SJCRH30 (cell line): ENCODE measurements at regions not wholly inside any gene's neighbourhood (a gene's known extent, or its start where the extent isn't known, plus 50 kb on each side); places are given as distances from the start of the nearest gene placed in this dataset.

ENCODE experiments used
- DNase-seq, 2 experiments: peaks; one replicate each; pipeline ENCODE4 v3.0.0-alpha.2; 2015 to 2020
- H3K27ac ChIP-seq: fragments of 250-450 bp; sonication (Bioruptor Pico); 2 replicates; pipeline ENCODE4 v1.5.1; 2020; ENCODE audit warnings: mild to moderate bottlenecking, moderate library complexity
- H3K27me3 ChIP-seq: fragments of 250-450 bp; sonication (Bioruptor Pico); 2 replicates; pipeline ENCODE4 v1.5.1; 2020; ENCODE audit warnings: mild to moderate bottlenecking, moderate library complexity
- H3K36me3 ChIP-seq: fragments of 250-450 bp; sonication (Bioruptor Pico); 2 replicates; pipeline ENCODE4 v1.5.1; 2020; ENCODE audit warnings: mild to moderate bottlenecking, moderate library complexity
- H3K4me1 ChIP-seq: fragments of 250-450 bp; sonication (Bioruptor Pico); 2 replicates; pipeline ENCODE4 v1.5.1; 2020; ENCODE audit warnings: mild to moderate bottlenecking, moderate library complexity
- H3K4me3 ChIP-seq: fragments of 250-450 bp; sonication (Bioruptor Pico); 2 replicates; pipeline ENCODE4 v1.5.1; 2020; ENCODE audit warnings: mild to moderate bottlenecking, moderate library complexity
- H3K9me3 ChIP-seq: fragments of 250-450 bp; sonication (Bioruptor Pico); replicated peaks from 2 replicates; pipeline ENCODE4 v1.5.1; 2020; ENCODE audit warnings: mild to moderate bottlenecking, moderate library complexity

DNA sequence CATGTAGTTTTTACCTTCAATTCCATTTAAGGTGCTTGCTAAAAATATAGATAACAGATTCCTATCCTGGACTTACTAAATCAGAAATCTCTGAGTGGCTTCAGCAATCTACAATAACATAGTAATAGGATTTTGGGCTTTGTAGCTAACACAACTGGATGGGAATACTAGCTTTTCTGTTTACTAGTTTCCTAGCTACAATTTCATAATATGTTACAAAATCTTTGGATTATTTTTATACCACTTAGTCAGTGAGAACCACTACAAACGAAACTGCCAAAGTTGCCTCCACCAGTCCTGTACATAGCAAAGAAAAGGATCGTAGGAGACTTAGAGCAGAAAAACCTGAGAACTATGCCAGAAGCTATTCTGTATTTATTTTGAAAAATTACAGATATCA, 87.7 kb upstream of the ANO3 start:
- H3K27ac ChIP-seq, result no peak overlapping the region
- H3K9me3 ChIP-seq, result no peaks in the 10 kb centered on the region
- no peaks in the 10 kb centered on the region for H3K27me3 ChIP-seq
- no peaks in the 10 kb centered on the region for H3K36me3 ChIP-seq
- H3K4me3 ChIP-seq, result no peak overlapping the region
- DNase-seq, result no peak
- no peaks in the 10 kb centered on the region for H3K4me1 ChIP-seq

DNA sequence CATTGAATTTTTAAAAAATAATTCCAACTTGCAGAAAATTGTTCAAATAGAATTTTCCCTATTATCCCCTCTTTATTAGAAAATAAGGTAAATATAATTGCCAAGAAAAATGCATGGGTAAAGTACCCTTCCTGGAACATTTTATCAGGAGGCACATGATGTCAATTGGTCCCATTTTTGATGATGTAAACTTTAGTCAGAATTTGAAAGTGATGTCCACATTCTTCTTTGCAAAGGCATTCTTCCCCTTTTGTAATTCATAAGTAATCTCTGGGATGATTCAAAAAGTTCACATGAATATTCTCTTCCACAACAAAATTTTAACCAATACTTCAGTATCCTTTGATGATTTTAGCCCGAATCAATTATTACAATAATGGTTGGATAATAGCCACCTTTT, 86.9 kb upstream of the ANO3 start:
- no peaks in the 10 kb centered on the region for H3K27me3 ChIP-seq
- DNase-seq, result no peak
- H3K9me3 ChIP-seq, result no peaks in the 10 kb centered on the region
- H3K36me3 ChIP-seq, result no peaks in the 10 kb centered on the region
- no peak overlapping the region for H3K27ac ChIP-seq
- H3K4me1 ChIP-seq, result no peaks in the 10 kb centered on the region
- no peak overlapping the region for H3K4me3 ChIP-seq

DNA sequence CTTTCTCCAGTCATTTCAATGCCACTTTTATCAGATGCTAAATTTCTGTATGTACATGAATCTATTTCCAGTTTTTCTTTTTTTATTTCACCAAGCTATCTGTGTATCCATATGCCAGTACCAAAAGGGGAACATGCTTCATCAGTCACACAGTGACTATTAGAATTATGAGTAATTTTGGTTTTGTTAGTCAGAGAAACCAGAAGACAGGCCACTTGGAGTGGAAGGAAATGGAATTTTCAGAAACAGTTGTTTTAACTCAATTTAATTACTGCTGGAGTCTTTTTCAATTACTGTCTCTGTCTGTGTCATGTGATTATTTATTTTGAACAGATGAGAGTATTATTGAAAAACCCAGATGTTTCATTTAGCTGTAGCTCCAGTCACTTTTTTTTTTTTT, 84.6 kb upstream of the ANO3 start:
- 0 out of 2 replicates have a peak, but pooled peaks cover 3% of the 10 kb centered on the region for H3K27me3 ChIP-seq
- DNase-seq, result no peak
- H3K4me3 ChIP-seq, result no peak overlapping the region
- H3K4me1 ChIP-seq, result no peaks in the 10 kb centered on the region
- H3K36me3 ChIP-seq, result no peaks in the 10 kb centered on the region
- H3K9me3 ChIP-seq, result no peaks in the 10 kb centered on the region
- no peak overlapping the region for H3K27ac ChIP-seq

DNA sequence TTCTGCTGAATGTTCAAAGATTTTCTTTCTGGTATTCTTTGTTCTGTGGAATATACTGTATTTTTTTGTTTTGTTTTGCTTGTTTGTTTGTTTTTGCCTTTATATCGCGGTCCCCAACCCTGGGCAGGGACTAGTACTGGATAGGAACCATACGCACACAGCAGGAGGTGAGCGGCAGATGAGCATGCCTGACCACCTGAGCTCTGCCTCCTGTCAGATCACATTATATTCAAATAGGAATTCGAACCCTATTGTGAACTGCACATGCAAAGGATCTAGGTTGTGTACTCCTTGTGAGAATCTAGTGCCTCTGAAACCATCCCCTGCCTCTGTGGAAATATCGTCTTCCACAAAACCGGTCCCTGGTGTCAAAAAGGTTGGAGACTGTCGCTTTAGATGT, 83.3 kb upstream of the ANO3 start:
- no peaks in the 10 kb centered on the region for H3K36me3 ChIP-seq
- H3K27me3 ChIP-seq, result 0 out of 2 replicates have a peak, but pooled peaks cover 3% of the 10 kb centered on the region
- H3K9me3 ChIP-seq, result no peaks in the 10 kb centered on the region
- H3K4me3 ChIP-seq, result no peak overlapping the region
- no peak overlapping the region for H3K27ac ChIP-seq
- no peaks in the 10 kb centered on the region for H3K4me1 ChIP-seq
- DNase-seq, result no peak

DNA sequence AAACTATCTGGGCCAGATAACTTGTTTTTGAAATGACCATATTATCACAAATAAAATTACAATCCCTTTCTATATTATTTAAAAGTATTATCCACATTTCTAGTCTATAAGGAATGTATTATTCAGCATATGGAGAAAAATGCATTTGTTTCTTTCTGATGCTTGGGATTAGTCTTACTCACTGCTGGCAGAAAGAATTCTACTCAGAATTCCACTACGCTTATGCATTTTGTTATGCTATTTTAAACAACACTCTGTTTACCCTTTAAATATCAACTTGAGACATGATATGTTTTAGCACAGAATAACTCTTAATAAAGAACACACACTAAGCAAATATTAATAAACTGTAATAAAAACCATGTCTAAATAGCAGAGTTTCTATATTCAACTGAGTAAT, 77.6 kb upstream of the ANO3 start:
- Histone ChIP-seq H3K4me3 (no peak overlapping the region), H3K9me3 (no peaks in the 10 kb centered on the region), H3K4me1 (no peaks in the 10 kb centered on the region), H3K27me3 (0 out of 2 replicates have a peak, but pooled peaks cover 3% of the 10 kb centered on the region), H3K36me3 (no peaks in the 10 kb centered on the region), H3K27ac (no peak overlapping the region)
- DNase-seq, result no peak

DNA sequence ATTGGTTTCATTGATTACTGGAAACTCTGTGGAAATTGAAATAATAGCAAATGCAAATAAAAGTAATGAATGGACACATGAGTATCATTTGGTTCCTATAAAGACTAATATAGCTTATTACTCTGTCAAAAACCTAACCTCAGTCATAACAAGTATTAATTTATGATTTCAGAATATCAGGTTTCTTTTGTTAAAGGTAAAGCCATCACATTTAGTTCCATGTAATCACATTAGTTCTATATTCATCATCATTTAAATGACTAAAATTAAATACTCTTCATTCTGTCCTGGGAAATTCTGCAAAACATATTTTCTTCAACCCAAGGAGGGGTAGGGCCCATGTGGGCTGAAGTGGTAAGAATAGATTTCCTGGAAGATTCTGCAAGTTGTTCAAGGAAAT, 68.2 kb upstream of the ANO3 start:
- H3K27ac ChIP-seq, result no peak overlapping the region
- H3K4me3 ChIP-seq, result no peak overlapping the region
- H3K4me1 ChIP-seq, result no peaks in the 10 kb centered on the region
- H3K9me3 ChIP-seq, result no peaks in the 10 kb centered on the region
- no peak for DNase-seq
- no peaks in the 10 kb centered on the region for H3K36me3 ChIP-seq
- no peaks in the 10 kb centered on the region for H3K27me3 ChIP-seq

DNA sequence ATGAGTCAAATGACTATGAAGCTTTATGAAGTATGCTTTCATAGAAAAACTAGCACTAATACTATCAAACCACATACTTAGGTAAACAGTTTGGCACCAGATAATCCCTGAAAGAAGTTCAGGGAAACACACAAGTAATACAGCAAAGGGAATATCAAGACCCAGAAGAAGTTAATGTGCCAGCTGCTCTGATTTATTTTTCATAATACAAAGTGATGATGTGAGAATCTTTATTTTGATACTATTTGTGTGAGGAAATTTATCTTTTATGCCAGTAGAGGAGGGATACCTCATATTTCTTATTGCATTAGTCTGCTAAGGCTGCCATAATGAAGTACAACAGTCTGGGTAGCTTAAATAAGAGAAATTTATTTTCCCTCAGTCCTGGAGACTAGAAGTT, 67.7 kb upstream of the ANO3 start:
- Histone ChIP-seq H3K4me3 (no peak overlapping the region), H3K27me3 (no peaks in the 10 kb centered on the region), H3K36me3 (no peaks in the 10 kb centered on the region), H3K9me3 (no peaks in the 10 kb centered on the region), H3K4me1 (no peaks in the 10 kb centered on the region), H3K27ac (no peak overlapping the region)
- no peak for DNase-seq

DNA sequence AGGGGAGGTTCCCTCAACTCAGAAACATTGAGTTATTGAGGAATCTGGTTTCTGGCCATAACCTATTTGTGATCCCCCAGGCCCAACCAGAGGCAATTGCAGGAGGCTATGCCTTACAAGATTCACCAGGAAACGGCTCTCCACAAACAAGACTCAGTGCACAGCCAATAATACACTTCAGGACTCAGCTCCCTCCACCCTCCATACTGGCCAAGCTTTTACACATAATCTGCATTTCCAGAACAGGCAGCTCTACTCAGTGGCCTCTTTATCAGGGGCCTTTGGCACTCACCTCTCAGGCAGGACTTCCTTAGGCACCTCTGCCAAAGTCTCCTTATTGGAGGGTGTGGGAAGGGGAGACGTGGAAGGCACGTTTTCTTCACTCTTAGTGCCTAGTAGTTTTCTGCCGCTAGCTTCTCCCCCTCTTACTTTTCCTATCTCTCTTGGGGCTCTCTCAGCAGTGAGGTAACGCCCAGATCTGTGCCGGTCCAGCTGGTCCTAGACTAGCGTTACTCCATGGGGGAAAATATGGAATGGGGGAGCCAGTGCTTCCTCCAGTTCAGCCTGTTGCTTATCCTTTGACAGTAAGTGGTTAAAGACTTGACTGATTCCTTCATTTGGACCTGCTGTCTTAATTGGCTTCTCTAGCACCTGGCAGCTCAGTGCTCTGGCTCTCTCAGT, 62.8 kb upstream of the ANO3 start:
- no peaks in the 10 kb centered on the region for H3K9me3 ChIP-seq
- no peak for DNase-seq
- H3K27me3 ChIP-seq, result no peaks in the 10 kb centered on the region
- no peaks in the 10 kb centered on the region for H3K4me1 ChIP-seq
- no peak overlapping the region for H3K4me3 ChIP-seq
- H3K27ac ChIP-seq, result no peak overlapping the region
- H3K36me3 ChIP-seq, result no peaks in the 10 kb centered on the region

DNA sequence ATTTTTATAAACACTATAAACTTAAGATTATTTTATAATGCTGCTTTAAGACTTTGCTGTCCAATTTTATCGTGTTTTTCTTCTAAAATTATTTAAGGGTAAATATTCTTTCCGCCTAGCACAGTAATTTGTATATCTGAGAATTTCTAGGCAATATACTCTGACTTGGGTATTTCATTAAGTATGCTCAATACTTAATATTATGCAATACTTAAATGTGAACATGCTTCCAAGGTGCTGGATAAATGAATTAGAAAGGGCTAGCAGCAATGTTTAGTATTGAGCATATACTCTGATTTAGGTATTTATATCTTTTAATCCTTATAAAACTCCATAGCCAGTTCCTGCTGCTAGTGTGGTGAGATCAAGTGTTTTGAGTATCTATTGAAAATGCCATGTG, 60.3 kb upstream of the ANO3 start:
- no peak overlapping the region for H3K27ac ChIP-seq
- H3K36me3 ChIP-seq, result no peaks in the 10 kb centered on the region
- no peaks in the 10 kb centered on the region for H3K4me1 ChIP-seq
- H3K9me3 ChIP-seq, result no peaks in the 10 kb centered on the region
- no peak for DNase-seq
- no peak overlapping the region for H3K4me3 ChIP-seq
- no peaks in the 10 kb centered on the region for H3K27me3 ChIP-seq

DNA sequence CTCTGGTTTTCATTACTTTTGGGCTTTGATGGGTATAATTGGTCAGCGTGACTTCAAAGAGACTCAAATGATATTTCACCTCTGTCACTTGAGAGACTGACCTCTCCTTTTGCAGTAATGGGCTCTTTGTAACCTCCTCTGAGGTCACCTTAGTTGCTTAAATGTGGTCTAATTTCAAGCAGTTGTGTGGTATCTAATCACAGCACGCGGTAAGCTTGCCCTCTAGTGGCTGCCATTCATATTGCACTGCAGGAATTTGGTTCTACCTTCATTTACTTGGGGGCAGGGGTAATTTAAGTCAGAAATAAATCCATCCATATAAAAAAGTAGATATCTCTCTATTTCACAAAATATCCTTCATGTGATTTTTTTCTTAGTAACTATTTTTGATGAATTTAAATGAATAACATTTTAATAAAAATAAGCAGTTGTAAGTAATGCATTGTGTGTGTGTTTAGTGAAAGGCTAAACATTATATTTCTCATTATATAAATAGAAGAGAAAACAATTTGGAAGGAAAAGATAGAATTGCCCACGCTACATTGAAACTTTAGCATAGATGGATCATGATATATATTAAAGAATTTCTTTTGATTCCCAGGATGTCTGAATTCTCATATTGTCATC, 55.0 kb upstream of the ANO3 start:
- Histone ChIP-seq H3K27me3 (no peaks in the 10 kb centered on the region), H3K4me3 (no peak overlapping the region), H3K27ac (no peak overlapping the region), H3K4me1 (no peaks in the 10 kb centered on the region), H3K9me3 (no peaks in the 10 kb centered on the region), H3K36me3 (no peaks in the 10 kb centered on the region)
- peak; percentile 37 to 79 for DNase-seq

DNA sequence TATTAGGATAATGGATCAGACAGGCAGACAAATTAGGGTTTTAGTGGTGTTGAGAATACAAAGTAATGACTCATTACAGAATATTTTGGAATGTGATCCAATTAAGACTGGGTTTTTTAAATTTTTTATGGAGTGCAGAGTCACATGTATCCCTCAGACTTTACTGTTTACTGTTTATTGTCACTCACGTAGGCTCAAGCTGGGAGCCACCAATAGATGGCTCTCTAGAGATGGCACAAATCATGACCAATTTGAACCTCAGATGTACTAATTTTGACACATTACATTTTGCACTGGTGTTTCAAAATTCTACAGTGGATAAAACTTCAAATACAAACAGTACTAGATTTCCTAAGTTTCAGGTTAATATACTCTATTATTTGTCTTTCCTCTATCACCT, 53.6 kb upstream of the ANO3 start:
- H3K4me3 ChIP-seq, result no peak overlapping the region

More for the DNA sequence above, 53.6 kb upstream of the ANO3 start:
- no peaks in the 10 kb centered on the region for H3K4me1 ChIP-seq
- no peaks in the 10 kb centered on the region for H3K27me3 ChIP-seq
- no peaks in the 10 kb centered on the region for H3K9me3 ChIP-seq
- no peak for DNase-seq
- H3K27ac ChIP-seq, result no peak overlapping the region
- H3K36me3 ChIP-seq, result no peaks in the 10 kb centered on the region
